Bronchial epithelial cell (primary cell): ENCODE measurements at regions not wholly inside any gene's neighbourhood (a gene's known extent, or its start where the extent isn't known, plus 50 kb on each side); places are given as distances from the start of the nearest gene placed in this dataset.
"Not testable (repeated sequence)": the region's sequence is repeated elsewhere in the genome, so short reads cannot be mapped to it uniquely, and the experiment has no call there.

Source experiments
- DNase-seq: peaks from one replicate; pipeline ENCODE4 v3.0.0-alpha.2; 2010; ENCODE audit warnings: low read depth
- FAIRE-seq: peaks from 2 replicates; lab custom pipeline; 2011; peaks lifted over from hg19 to GRCh38; lab: Jason Lieb, UNC
- H3K27me3 ChIP-seq: 2 replicates; pipeline ENCODE4 v1.5.1; 2011; ENCODE audit warnings: low read length; ENCODE audit not compliant: control insufficient read depth, insufficient read depth
- H3K36me3 ChIP-seq: 2 replicates; pipeline ENCODE4 v1.5.1; 2011; ENCODE audit warnings: low read length; ENCODE audit not compliant: control insufficient read depth, insufficient read depth
- H3K4me3 ChIP-seq: 2 replicates; pipeline ENCODE4 v1.5.1; 2011; ENCODE audit warnings: mild to moderate bottlenecking, low read depth, low read length, control low read depth
- CTCF ChIP-seq: IDR thresholded peaks from 2 replicates; pipeline ENCODE4 v1.5.1; 2011; ENCODE audit warnings: mild to moderate bottlenecking, moderate library complexity, low read length, control low read depth, inconsistent platforms; ENCODE audit not compliant: insufficient read depth, severe bottlenecking

- H3K36me3 ChIP-seq: no peaks in the 10 kb centered on the region
Measured at GRCh38 chr5:4027088-4027734, 431.6 kb downstream of the IRX1 start.

GRCh38 chr5:4028384-4028783 lies 432.8 kb downstream of the IRX1 start:
- Histone ChIP-seq H3K27me3 (no peaks in the 10 kb centered on the region), H3K4me3 (no peak overlapping the region), H3K36me3 (no peaks in the 10 kb centered on the region)
- DNase-seq (no peak), FAIRE-seq (no peak)
- TF ChIP-seq CTCF: no peak

More at GRCh38 chr5:4027088-4027734, 431.6 kb downstream of the IRX1 start:
- TF ChIP-seq CTCF: no peak
- DNase-seq (peak; percentile 29), FAIRE-seq (no peak)
- H3K4me3 ChIP-seq: no peak overlapping the region
- no peaks in the 10 kb centered on the region for H3K27me3 ChIP-seq

- not testable (repeated sequence) for DNase-seq, H3K4me3 ChIP-seq, FAIRE-seq, H3K36me3 ChIP-seq, H3K27me3 ChIP-seq
Measured at GRCh38 chr5:4033546-4033945, 437.9 kb downstream of the IRX1 start.

- FAIRE-seq: no peak
Measured at GRCh38 chr5:4036861-4037260, 441.2 kb downstream of the IRX1 start.

GRCh38 chr5:4038994-4039393 lies 443.4 kb downstream of the IRX1 start:
- no peak for TF ChIP-seq CTCF
- Histone ChIP-seq H3K36me3 (no peaks in the 10 kb centered on the region), H3K27me3 (no peaks in the 10 kb centered on the region), H3K4me3 (no peak overlapping the region)
- DNase-seq: no peak
- FAIRE-seq: no peak

More at GRCh38 chr5:4036861-4037260, 441.2 kb downstream of the IRX1 start:
- no peak overlapping the region for H3K4me3 ChIP-seq
- H3K36me3 ChIP-seq: no peaks in the 10 kb centered on the region
- no peak for TF ChIP-seq CTCF
- no peaks in the 10 kb centered on the region for H3K27me3 ChIP-seq
- DNase-seq: no peak

GRCh38 chr5:4042311-4042710 lies 446.7 kb downstream of the IRX1 start:
- Histone ChIP-seq H3K27me3 (no peaks in the 10 kb centered on the region), H3K36me3 (no peaks in the 10 kb centered on the region), H3K4me3 (no peak overlapping the region)
- TF ChIP-seq CTCF: no peak
- DNase-seq: no peak
- FAIRE-seq: peak; percentile 47
